ENCODE measurements at regions not wholly inside any gene's neighbourhood (a gene's known extent, or its start where the extent isn't known, plus 50 kb on each side); places are given as distances from the start of the nearest gene placed in this dataset.
"Not testable (repeated sequence)": the region's sequence is repeated elsewhere in the genome, so short reads cannot be mapped to it uniquely, and the experiment has no call there.

DNA sequence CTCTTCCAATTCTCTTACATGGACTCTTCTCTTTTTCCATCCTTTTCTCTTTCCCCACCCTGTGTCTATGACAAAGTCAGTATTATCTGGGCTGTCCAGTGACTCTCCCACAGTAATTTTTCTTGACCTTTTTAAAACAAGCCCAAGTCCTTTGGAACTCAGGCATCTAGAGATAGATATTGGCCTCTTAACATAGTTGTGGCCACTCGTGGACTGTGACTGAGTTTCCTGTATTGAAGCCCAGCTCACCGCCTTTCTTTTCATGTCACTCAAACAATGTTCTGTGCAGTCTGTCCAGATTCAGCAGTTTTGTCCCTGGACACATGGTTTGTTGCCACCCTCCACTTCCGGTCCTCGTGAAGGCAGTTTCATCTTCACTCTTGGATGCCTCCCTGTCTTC, 110.9 kb upstream of the CDC14C start:
- H3K9me3 ChIP-seq (ENCODE audit: insufficient read depth, low read length), result no peaks in the 10 kb centered on the region
- no peak overlapping the region for H3K9ac ChIP-seq (ENCODE audit: insufficient read length, low read depth)
- H3K27me3 ChIP-seq (ENCODE audit: insufficient read depth, insufficient read length), result no peaks in the 10 kb centered on the region
- no peaks in the 10 kb centered on the region for H3K36me3 ChIP-seq (ENCODE audit: insufficient read depth, insufficient read length, low read length)
- no peak for DNase-seq (ENCODE audit: low read depth, low spot score)
- H3K4me3 ChIP-seq (ENCODE audit: insufficient read length, low read depth), result no peak overlapping the region
- TF ChIP-seq YY1 (IDR thresholded peaks at IDR 0.05; ENCODE audit: insufficient read depth, insufficient read length) (no peak), SUZ12 (IDR thresholded peaks at IDR 0.05; ENCODE audit: extremely low read depth, insufficient read depth, insufficient read length) (no peak), ZNF274 (IDR thresholded peaks at IDR 0.05; ENCODE audit: low read depth, low read length) (no peak)
- H3K4me1 ChIP-seq (ENCODE audit: insufficient read depth, insufficient read length), result no peaks in the 10 kb centered on the region

DNA sequence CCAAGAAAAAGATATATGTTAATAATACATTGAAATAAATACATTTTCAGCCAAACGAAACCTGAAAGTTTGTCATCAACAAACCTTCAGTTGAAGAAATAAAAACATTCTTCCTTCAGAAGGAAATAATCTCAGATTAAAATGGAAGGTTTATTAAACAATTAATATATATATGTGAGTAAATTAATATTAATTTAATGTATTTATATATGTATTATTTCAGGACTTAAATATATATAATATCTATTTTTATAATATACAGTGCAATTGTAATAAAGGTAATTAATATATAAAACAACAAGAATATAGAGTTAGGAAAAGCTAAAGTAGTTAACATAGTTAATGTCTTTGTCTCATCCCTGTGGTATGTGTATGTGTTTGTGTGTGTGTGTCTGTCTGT, 102.2 kb upstream of the CDC14C start:
- H3K4me1 ChIP-seq (ENCODE audit: insufficient read depth, insufficient read length), result no peaks in the 10 kb centered on the region
- no peaks in the 10 kb centered on the region for H3K27me3 ChIP-seq (ENCODE audit: insufficient read depth, insufficient read length)
- no peaks in the 10 kb centered on the region for H3K9me3 ChIP-seq (ENCODE audit: insufficient read depth, low read length)
- H3K36me3 ChIP-seq (ENCODE audit: insufficient read depth, insufficient read length, low read length), result no peaks in the 10 kb centered on the region
- H3K9ac ChIP-seq (ENCODE audit: insufficient read length, low read depth), result no peak overlapping the region
- DNase-seq (ENCODE audit: low read depth, low spot score), result no peak
- no peak for TF ChIP-seq YY1 (IDR thresholded peaks at IDR 0.05; ENCODE audit: insufficient read depth, insufficient read length)
- TF ChIP-seq SUZ12 (IDR thresholded peaks at IDR 0.05; ENCODE audit: extremely low read depth, insufficient read depth, insufficient read length), result no peak
- TF ChIP-seq ZNF274 (IDR thresholded peaks at IDR 0.05; ENCODE audit: low read depth, low read length), result no peak
- H3K4me3 ChIP-seq (ENCODE audit: insufficient read length, low read depth), result no peak overlapping the region

DNA sequence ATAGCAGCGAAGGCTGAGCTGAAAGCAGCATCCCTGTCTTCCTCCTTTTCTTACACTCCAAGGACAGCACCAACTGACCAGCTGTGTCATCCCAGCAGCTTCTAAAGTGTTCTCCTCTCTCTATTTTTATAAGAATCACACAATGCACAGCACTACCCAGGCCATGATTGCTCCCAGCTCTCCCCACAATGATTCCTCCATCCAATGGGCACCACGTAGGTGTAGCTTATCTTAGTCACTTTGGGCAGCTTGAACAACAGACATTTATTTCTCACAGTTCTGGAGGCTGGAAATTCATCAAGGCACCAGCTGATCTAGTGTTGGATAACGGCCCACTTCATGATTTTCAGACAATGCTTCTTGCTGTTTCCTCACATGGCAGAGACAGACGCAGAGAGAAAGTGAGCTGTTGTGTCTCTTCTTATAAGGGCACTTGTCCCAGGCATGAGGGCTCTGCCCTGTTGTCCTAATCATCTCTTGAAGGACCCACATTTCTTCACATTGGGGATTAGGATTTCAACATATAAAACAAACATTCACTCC, 92.0 kb upstream of the CDC14C start:
- Histone ChIP-seq H3K4me1 (ENCODE audit: insufficient read depth, insufficient read length) (no peaks in the 10 kb centered on the region), H3K9ac (ENCODE audit: insufficient read length, low read depth) (no peak overlapping the region), H3K9me3 (ENCODE audit: insufficient read depth, low read length) (no peaks in the 10 kb centered on the region), H3K27me3 (ENCODE audit: insufficient read depth, insufficient read length) (no peaks in the 10 kb centered on the region), H3K36me3 (ENCODE audit: insufficient read depth, insufficient read length, low read length) (no peaks in the 10 kb centered on the region), H3K4me3 (ENCODE audit: insufficient read length, low read depth) (no peak overlapping the region)
- TF ChIP-seq ZNF274 (IDR thresholded peaks at IDR 0.05; ENCODE audit: low read depth, low read length), result no peak
- TF ChIP-seq SUZ12 (IDR thresholded peaks at IDR 0.05; ENCODE audit: extremely low read depth, insufficient read depth, insufficient read length), result no peak
- no peak for TF ChIP-seq YY1 (IDR thresholded peaks at IDR 0.05; ENCODE audit: insufficient read depth, insufficient read length)
- DNase-seq (ENCODE audit: low read depth, low spot score), result no peak

DNA sequence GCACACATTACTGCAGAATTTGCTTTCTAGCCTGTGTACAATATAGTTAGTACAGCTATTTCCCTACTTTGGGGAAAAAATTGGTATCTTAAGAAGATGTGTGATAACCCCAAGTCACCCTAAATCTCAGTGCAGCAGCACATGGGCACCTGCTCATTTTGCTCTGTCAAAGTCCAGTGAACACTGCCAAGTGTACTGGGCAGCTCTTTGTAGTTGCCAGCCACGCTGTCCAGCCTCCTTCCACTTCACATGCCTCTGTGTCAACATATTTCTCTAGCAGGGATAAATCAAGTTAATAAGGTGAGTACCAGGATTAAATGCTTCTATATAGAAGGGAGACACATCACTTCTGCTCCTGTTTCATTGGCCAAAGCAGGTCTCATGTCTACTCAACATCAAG, 87.1 kb upstream of the CDC14C start:
- DNase-seq (ENCODE audit: low read depth, low spot score), result no peak
- no peaks in the 10 kb centered on the region for H3K9me3 ChIP-seq (ENCODE audit: insufficient read depth, low read length)
- H3K9ac ChIP-seq (ENCODE audit: insufficient read length, low read depth), result no peak overlapping the region
- H3K4me3 ChIP-seq (ENCODE audit: insufficient read length, low read depth), result no peak overlapping the region
- TF ChIP-seq ZNF274 (IDR thresholded peaks at IDR 0.05; ENCODE audit: low read depth, low read length) (no peak), SUZ12 (IDR thresholded peaks at IDR 0.05; ENCODE audit: extremely low read depth, insufficient read depth, insufficient read length) (no peak), YY1 (IDR thresholded peaks at IDR 0.05; ENCODE audit: insufficient read depth, insufficient read length) (no peak)
- H3K4me1 ChIP-seq (ENCODE audit: insufficient read depth, insufficient read length), result no peaks in the 10 kb centered on the region
- no peaks in the 10 kb centered on the region for H3K36me3 ChIP-seq (ENCODE audit: insufficient read depth, insufficient read length, low read length)
- H3K27me3 ChIP-seq (ENCODE audit: insufficient read depth, insufficient read length), result no peaks in the 10 kb centered on the region

DNA sequence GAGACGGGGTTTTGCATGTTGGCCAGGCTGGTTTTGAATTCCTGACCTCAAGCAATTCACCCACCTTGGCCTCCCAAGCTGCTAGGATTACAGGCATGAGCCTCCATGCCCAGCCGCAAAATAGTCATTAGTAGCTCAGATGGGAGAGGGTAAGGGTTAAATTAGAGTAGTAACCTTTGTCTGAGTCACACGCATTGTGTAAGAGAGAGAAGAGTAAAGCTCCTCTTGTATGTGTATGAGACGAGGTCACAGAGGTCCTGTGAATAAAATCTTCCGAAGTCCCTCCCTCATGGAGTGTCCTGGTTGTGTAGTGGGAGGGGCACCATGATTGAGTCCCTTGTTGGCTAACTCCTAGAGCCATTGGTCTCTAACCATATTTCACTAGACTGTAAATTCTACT, 85.2 kb upstream of the CDC14C start:
- H3K4me1 ChIP-seq (ENCODE audit: insufficient read depth, insufficient read length), result no peaks in the 10 kb centered on the region
- no peak overlapping the region for H3K4me3 ChIP-seq (ENCODE audit: insufficient read length, low read depth)
- TF ChIP-seq SUZ12 (IDR thresholded peaks at IDR 0.05; ENCODE audit: extremely low read depth, insufficient read depth, insufficient read length) (no peak), YY1 (IDR thresholded peaks at IDR 0.05; ENCODE audit: insufficient read depth, insufficient read length) (no peak), ZNF274 (IDR thresholded peaks at IDR 0.05; ENCODE audit: low read depth, low read length) (no peak)
- no peaks in the 10 kb centered on the region for H3K9me3 ChIP-seq (ENCODE audit: insufficient read depth, low read length)
- no peaks in the 10 kb centered on the region for H3K36me3 ChIP-seq (ENCODE audit: insufficient read depth, insufficient read length, low read length)
- H3K27me3 ChIP-seq (ENCODE audit: insufficient read depth, insufficient read length), result no peaks in the 10 kb centered on the region
- no peak for DNase-seq (ENCODE audit: low read depth, low spot score)
- no peak overlapping the region for H3K9ac ChIP-seq (ENCODE audit: insufficient read length, low read depth)

DNA sequence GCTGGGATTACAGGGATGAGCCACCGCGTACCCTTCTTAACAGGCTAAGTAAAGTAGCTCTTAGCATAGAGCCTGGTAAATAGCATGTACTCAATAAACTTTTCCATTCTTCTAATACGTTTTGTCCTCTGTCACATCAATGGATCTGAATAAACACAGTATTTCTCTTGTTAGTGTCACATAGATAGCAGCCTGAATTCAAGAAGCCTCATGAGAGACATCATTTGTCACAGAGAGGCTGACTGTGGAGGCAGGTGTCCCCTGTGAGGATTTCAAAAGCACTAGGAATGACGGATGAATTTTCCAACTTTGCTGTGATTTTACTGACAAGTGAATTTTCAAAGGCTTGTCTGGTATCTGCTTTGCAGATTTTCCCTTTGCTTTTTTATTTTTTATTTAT, 82.6 kb upstream of the CDC14C start:
- Histone ChIP-seq H3K9me3 (ENCODE audit: insufficient read depth, low read length) (no peaks in the 10 kb centered on the region), H3K27me3 (ENCODE audit: insufficient read depth, insufficient read length) (no peaks in the 10 kb centered on the region), H3K36me3 (ENCODE audit: insufficient read depth, insufficient read length, low read length) (no peaks in the 10 kb centered on the region), H3K4me3 (ENCODE audit: insufficient read length, low read depth) (no peak overlapping the region), H3K4me1 (ENCODE audit: insufficient read depth, insufficient read length) (no peaks in the 10 kb centered on the region), H3K9ac (ENCODE audit: insufficient read length, low read depth) (no peak overlapping the region)
- no peak for TF ChIP-seq ZNF274 (IDR thresholded peaks at IDR 0.05; ENCODE audit: low read depth, low read length)
- TF ChIP-seq YY1 (IDR thresholded peaks at IDR 0.05; ENCODE audit: insufficient read depth, insufficient read length), result no peak
- TF ChIP-seq SUZ12 (IDR thresholded peaks at IDR 0.05; ENCODE audit: extremely low read depth, insufficient read depth, insufficient read length), result no peak
- no peak for DNase-seq (ENCODE audit: low read depth, low spot score)

DNA sequence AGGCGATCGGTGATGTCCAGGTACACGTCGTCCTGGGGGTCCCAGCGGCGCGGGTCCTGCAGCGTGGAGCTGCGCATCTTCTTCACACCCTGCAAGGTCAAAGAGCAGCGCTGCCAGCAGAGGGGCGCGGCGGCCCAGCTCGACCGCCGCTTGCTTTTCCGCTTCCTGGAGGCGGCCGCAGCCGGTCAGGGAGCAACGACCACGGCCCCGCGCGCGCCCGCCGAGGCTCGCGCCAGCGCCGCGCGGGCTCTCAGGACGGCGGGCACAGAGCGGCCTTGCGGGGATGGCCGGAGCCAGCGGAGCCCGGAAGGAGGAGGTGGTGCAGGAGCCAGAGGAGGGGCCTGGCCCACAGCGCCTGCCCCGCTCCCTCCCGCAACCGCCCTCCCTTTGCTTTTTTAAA, 76.4 kb upstream of the CDC14C start:
- Histone ChIP-seq H3K9ac (ENCODE audit: insufficient read length, low read depth) (no peak overlapping the region), H3K36me3 (ENCODE audit: insufficient read depth, insufficient read length, low read length) (no peaks in the 10 kb centered on the region), H3K9me3 (ENCODE audit: insufficient read depth, low read length) (no peaks in the 10 kb centered on the region), H3K4me1 (ENCODE audit: insufficient read depth, insufficient read length) (no peaks in the 10 kb centered on the region), H3K4me3 (ENCODE audit: insufficient read length, low read depth) (no peak overlapping the region), H3K27me3 (ENCODE audit: insufficient read depth, insufficient read length) (no peaks in the 10 kb centered on the region)
- no peak for TF ChIP-seq ZNF274 (IDR thresholded peaks at IDR 0.05; ENCODE audit: low read depth, low read length)
- TF ChIP-seq SUZ12 (IDR thresholded peaks at IDR 0.05; ENCODE audit: extremely low read depth, insufficient read depth, insufficient read length), result no peak
- no peak for TF ChIP-seq YY1 (IDR thresholded peaks at IDR 0.05; ENCODE audit: insufficient read depth, insufficient read length)
- DNase-seq (ENCODE audit: low read depth, low spot score), result no peak

DNA sequence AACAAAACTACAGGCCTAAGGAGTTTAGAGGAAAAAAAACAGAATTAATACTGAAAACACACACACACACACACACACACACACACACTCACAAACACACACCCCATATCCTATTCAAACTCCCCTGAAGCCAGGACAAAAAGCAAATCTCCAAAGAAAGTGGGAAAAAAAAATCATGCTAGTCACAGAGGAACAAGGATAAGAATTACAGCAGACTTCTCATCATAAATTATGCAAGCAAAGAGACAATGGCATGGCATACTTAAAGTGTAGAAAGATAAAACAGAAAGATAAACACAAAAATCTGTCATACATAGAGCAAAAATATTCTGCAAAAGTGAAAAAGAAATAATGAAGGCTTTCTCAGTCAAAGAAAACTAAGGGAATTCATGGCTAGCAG, 63.9 kb upstream of the CDC14C start:
- not testable (repeated sequence) for H3K4me1 ChIP-seq (ENCODE audit: insufficient read depth, insufficient read length); DNase-seq (ENCODE audit: low read depth, low spot score); H3K9ac ChIP-seq (ENCODE audit: insufficient read length, low read depth); H3K36me3 ChIP-seq (ENCODE audit: insufficient read depth, insufficient read length, low read length); H3K9me3 ChIP-seq (ENCODE audit: insufficient read depth, low read length); H3K4me3 ChIP-seq (ENCODE audit: insufficient read length, low read depth); H3K27me3 ChIP-seq (ENCODE audit: insufficient read depth, insufficient read length)

Measured in NT2/D1 (cell line).